CD14-positive monocyte (primary cell): ENCODE measurements at regions not wholly inside any gene's neighbourhood (a gene's known extent, or its start where the extent isn't known, plus 50 kb on each side); places are given as distances from the start of the nearest gene placed in this dataset.

ENCODE experiments used
- DNase-seq, 3 donors: peaks; one replicate each; pipeline ENCODE4 v3.0.0-alpha.2; 2011 to 2022
- H2AFZ ChIP-seq: 2 replicates; pipeline ENCODE4 v1.6.0; 2012; ENCODE audit warnings: mild to moderate bottlenecking, low read depth, low read length, inconsistent platforms; ENCODE audit not compliant: insufficient read depth, poor library complexity, severe bottlenecking
- H3K27ac ChIP-seq, 2 donors: 1 replicate in 1 of 2; 2 replicates in 1 of 2; pipeline ENCODE4 v1.5.1; 2012 to 2013; ENCODE audit warnings: low read length in 2 of 2, control low read depth in 1 of 2, inconsistent platforms in 1 of 2, low read depth in 1 of 2, mild to moderate bottlenecking in 1 of 2
- H3K27me3 ChIP-seq, 2 donors: one replicate each; pipeline versions ENCODE4 v1.6.0 to v1.6.1; 2011 to 2013; ENCODE audit warnings: low read length in 2 of 2; ENCODE audit not compliant: control insufficient read depth in 2 of 2, insufficient read depth in 2 of 2
- H3K36me3 ChIP-seq, 2 donors: replicated peaks in 1 of 2; 1 replicate in 1 of 2; 2 replicates in 1 of 2; pipeline versions ENCODE4 v1.5.1 to v1.6.1; 2012 to 2013; ENCODE audit warnings: low read length in 2 of 2, control low read depth in 1 of 2, inconsistent platforms in 1 of 2, mild to moderate bottlenecking in 1 of 2; ENCODE audit not compliant: insufficient read depth in 2 of 2, control insufficient read depth in 1 of 2
- H3K4me1 ChIP-seq, 2 donors: 1 replicate in 1 of 2; 2 replicates in 1 of 2; pipeline versions ENCODE4 v1.5.1 to v1.6.1; 2012 to 2013; ENCODE audit warnings: low read length in 2 of 2, control low read depth in 1 of 2, inconsistent platforms in 1 of 2, mild to moderate bottlenecking in 1 of 2, moderate library complexity in 1 of 2; ENCODE audit not compliant: insufficient read depth in 2 of 2, control insufficient read depth in 1 of 2
- H3K4me2 ChIP-seq: replicated peaks from 2 replicates; pipeline ENCODE3; 2012; ENCODE audit warnings: low read length, moderate library complexity, mild to moderate bottlenecking; ENCODE audit not compliant: poor library complexity, severe bottlenecking; ENCODE audit errors: extremely low read depth
- H3K4me3 ChIP-seq, 3 experiments: fragments of 200-600 bp in 1 of 3; sonication (generic) in 1 of 3; replicated peaks in 1 of 3; 1 replicate in 2 of 3; 2 replicates in 1 of 3; pipeline ENCODE4 v1.5.1; 2011 to 2013; ENCODE audit warnings: low read length in 3 of 3, mild to moderate bottlenecking in 3 of 3, control low read depth in 2 of 3, low read depth in 2 of 3, inconsistent platforms in 1 of 3, moderate library complexity in 1 of 3
- H3K79me2 ChIP-seq: 2 replicates; pipeline ENCODE4 v1.6.0; 2012; ENCODE audit warnings: mild to moderate bottlenecking, control low read depth, inconsistent platforms, low read length, moderate library complexity; ENCODE audit not compliant: insufficient read depth
- H3K9ac ChIP-seq: 2 replicates; pipeline ENCODE4 v1.6.0; 2017; ENCODE audit warnings: low read length, mild to moderate bottlenecking; ENCODE audit not compliant: insufficient read depth, poor library complexity, severe bottlenecking
- H3K9me3 ChIP-seq, 2 donors: replicated peaks in 1 of 2; 1 replicate in 1 of 2; 2 replicates in 1 of 2; pipeline versions ENCODE4 v1.5.1 to v1.6.1; 2012 to 2013; ENCODE audit warnings: low read length in 2 of 2, control low read depth in 1 of 2; ENCODE audit not compliant: control insufficient read depth in 1 of 2, insufficient read depth in 1 of 2
- H4K20me1 ChIP-seq: 2 replicates; pipeline ENCODE4 v1.6.0; 2012; ENCODE audit warnings: mild to moderate bottlenecking, low read length, control low read depth, moderate library complexity; ENCODE audit not compliant: insufficient read depth
- H3K27ac Mint-ChIP-seq, 7 donors: one replicate each; pipeline ENCODE4 v1.8.0; 2020; ENCODE audit warnings: mild to moderate bottlenecking in 7 of 7, mixed read lengths in 7 of 7, moderate library complexity in 6 of 7, inconsistent platforms in 2 of 7
- H3K27me3 Mint-ChIP-seq, 3 donors: one replicate each; pipeline ENCODE4 v1.8.0; 2021 to 2022; ENCODE audit warnings: low read depth in 3 of 3, mild to moderate bottlenecking in 3 of 3, mixed read lengths in 3 of 3, moderate library complexity in 3 of 3, inconsistent platforms in 1 of 3
- H3K36me3 Mint-ChIP-seq, 2 donors: one replicate each; pipeline ENCODE4 v1.8.0; 2020; ENCODE audit warnings: mixed read lengths in 2 of 2, inconsistent platforms in 1 of 2, mild to moderate bottlenecking in 1 of 2
- H3K4me1 Mint-ChIP-seq: one replicate; pipeline ENCODE4 v1.8.0; 2020; ENCODE audit warnings: mild to moderate bottlenecking, mixed read lengths
- H3K4me3 Mint-ChIP-seq, 2 donors: one replicate each; pipeline ENCODE4 v1.8.0; 2020; ENCODE audit warnings: mild to moderate bottlenecking in 2 of 2, mixed read lengths in 2 of 2, moderate library complexity in 1 of 2
- H3K9me3 Mint-ChIP-seq, 7 donors: one replicate each; pipeline ENCODE4 v1.8.0; 2020 to 2022; ENCODE audit warnings: mixed read lengths in 7 of 7, mild to moderate bottlenecking in 6 of 7, moderate library complexity in 6 of 7, inconsistent platforms in 2 of 7
- CTCF ChIP-seq: fragments of 200-600 bp; IDR thresholded peaks from one replicate; pipeline ENCODE4 v1.8.0; 2022; ENCODE audit warnings: antibody characterized with exemption, mild to moderate bottlenecking
- WGBS: methylation state at CpG from one replicate; pipeline ENCODE4 v1.1.5; 2013; ENCODE audit warnings: missing lambda C conversion rate; ENCODE audit not compliant: insufficient coverage; 5-methylcytosine and 5-hydroxymethylcytosine counted together
- intact Hi-C, 2 donors: fragments of 100-400 bp; cut with micrococcal nuclease; formaldehyde crosslinking; loops; one replicate each; pipeline versions ENCODE4 v1.15.0 to v1.15.1; 2023

GRCh38 chr1:189141056-189141455 lies 1336.6 kb downstream of the BRINP3 start:
- H3K4me1 ChIP-seq, result no peaks in the 10 kb centered on the region
- H2AFZ ChIP-seq, result no peak overlapping the region
- Mint-ChIP-seq H3K27me3 (peaks cover 0 to 4% (median 0%) of the 10 kb centered on the region in 3 donors), H3K4me3 (no peak overlapping the region), H3K4me1 (no peaks in the 10 kb centered on the region), H3K9me3 (peaks cover 7 to 23% (median 13%) of the 10 kb centered on the region in 7 donors), H3K27ac (no peak overlapping the region), H3K36me3 (no peaks in the 10 kb centered on the region)
- H4K20me1 ChIP-seq, result no peaks in the 10 kb centered on the region
- no peak for DNase-seq
- no peak for TF ChIP-seq CTCF
- no peaks in the 10 kb centered on the region for H3K27me3 ChIP-seq
- H3K36me3 ChIP-seq, result no peaks in the 10 kb centered on the region
- H3K4me2 ChIP-seq, result no peak overlapping the region
- no peak overlapping the region for H3K9ac ChIP-seq
- intact Hi-C loops, result no loop called here
- peaks cover 9 to 18% of the 10 kb centered on the region in 2 donors for H3K9me3 ChIP-seq
- H3K4me3 ChIP-seq, result no peak overlapping the region
- no peak overlapping the region for H3K27ac ChIP-seq
- WGBS, result 78% methylated on average over 2 of the region's 2 CpGs
- no peaks in the 10 kb centered on the region for H3K79me2 ChIP-seq

- no peak overlapping the region for H3K4me2 ChIP-seq
- no peak overlapping the region for H3K27ac ChIP-seq
- H3K27me3 ChIP-seq, result no peaks in the 10 kb centered on the region
- DNase-seq, result no peak
- H3K9me3 ChIP-seq, result peaks cover 0 to 9% of the 10 kb centered on the region in 2 donors
- 89% methylated on average over 17 of the region's 21 CpGs for WGBS
- Mint-ChIP-seq H3K27me3 (no peaks in the 10 kb centered on the region), H3K27ac (no peak overlapping the region), H3K4me3 (no peak overlapping the region), H3K36me3 (no peaks in the 10 kb centered on the region), H3K4me1 (no peaks in the 10 kb centered on the region), H3K9me3 (peaks cover 0 to 4% (median 3%) of the 10 kb centered on the region in 7 donors)
- no peak overlapping the region for H3K9ac ChIP-seq
- no peak overlapping the region for H3K4me3 ChIP-seq
- TF ChIP-seq CTCF, result no peak
- no peaks in the 10 kb centered on the region for H3K4me1 ChIP-seq
- H4K20me1 ChIP-seq, result no peaks in the 10 kb centered on the region
- H2AFZ ChIP-seq, result no peak overlapping the region
- no peaks in the 10 kb centered on the region for H3K36me3 ChIP-seq
- intact Hi-C loops, result no loop called here
- H3K79me2 ChIP-seq, result no peaks in the 10 kb centered on the region
These were observed 1327.9 kb downstream of the BRINP3 start for GRCh38 chr1:189149547-189150375.
